ENCODE measurements at regions not wholly inside any gene's neighbourhood (a gene's known extent, or its start where the extent isn't known, plus 50 kb on each side); places are given as distances from the start of the nearest gene placed in this dataset.

- TF ChIP-seq CTCF (conservative IDR thresholded peaks at IDR 0.05 in 1 of 2, IDR thresholded peaks at IDR 0.05 in 1 of 2; ENCODE audit: extremely low read depth in 1 of 2, insufficient read depth in 1 of 2, low read depth in 1 of 2, low read length in 2 of 2) (no peak), EZH2 (IDR thresholded peaks at IDR 0.05; ENCODE audit: borderline replicate concordance, low read length) (no peak)
Measured at GRCh38 chrX:42603016-42603415, 174.9 kb downstream of the PPP1R2C start.

Measured in mammary epithelial cell (primary cell).